B cell (primary cell): ENCODE measurements at regions not wholly inside any gene's neighbourhood (a gene's known extent, or its start where the extent isn't known, plus 50 kb on each side); places are given as distances from the start of the nearest gene placed in this dataset.

ENCODE experiments used
- ATAC-seq: fragments of 200-7000 bp; cut with Tn5 transposase; one replicate; pipeline ENCODE4 v1.10.0; 2021; ENCODE audit warnings: low read depth, mild to moderate bottlenecking, moderate number of reproducible peaks, moderate library complexity
- CTCF ChIA-PET: fragments of 350-600 bp; sonication (Branson Sonifier 250); formaldehyde crosslinking; loops from one replicate; lab custom pipeline; 2021; ENCODE audit warnings: antibody characterized with exemption, inconsistent platforms; lab: Charles Lee
- POLR2A ChIA-PET: fragments of 350-600 bp; sonication (Branson Sonifier 250); formaldehyde crosslinking; loops from one replicate; lab custom pipeline; 2021; ENCODE audit warnings: antibody characterized with exemption; lab: Charles Lee
- DNase-seq: peaks from one replicate; pipeline ENCODE4 v3.0.0; 2013
- H2AFZ ChIP-seq: 2 replicates; pipeline ENCODE4 v1.6.1; 2012; ENCODE audit warnings: mild to moderate bottlenecking, low read depth, low read length; ENCODE audit not compliant: insufficient read depth, poor library complexity, severe bottlenecking
- H3K27ac ChIP-seq, 2 donors: 1 replicate in 1 of 2; 2 replicates in 1 of 2; pipeline ENCODE4 v1.5.1; 2012 to 2013; ENCODE audit warnings: low read length in 2 of 2, mild to moderate bottlenecking in 2 of 2, moderate library complexity in 1 of 2
- H3K27me3 ChIP-seq, 4 experiments: fragments of 200-600 bp in 1 of 4; sonication (generic) in 1 of 4; replicated peaks in 1 of 4; 1 replicate in 2 of 4; 2 replicates in 2 of 4; pipeline versions ENCODE4 v1.6.1 to v1.7.0; 2013 to 2016; ENCODE audit warnings: low read length in 3 of 4, mild to moderate bottlenecking in 2 of 4, mixed read lengths in 1 of 4, moderate library complexity in 1 of 4; ENCODE audit not compliant: insufficient read depth in 4 of 4, control insufficient read depth in 3 of 4; ENCODE audit errors: control extremely low read depth in 1 of 4
- H3K36me3 ChIP-seq, 2 experiments: replicated peaks in 1 of 2; 1 replicate in 1 of 2; 2 replicates in 1 of 2; pipeline versions ENCODE4 v1.6.1 to v1.7.1; 2013; ENCODE audit warnings: low read length in 1 of 2; ENCODE audit not compliant: insufficient read depth in 2 of 2, control insufficient read depth in 1 of 2; ENCODE audit errors: control extremely low read depth in 1 of 2, extremely low read depth in 1 of 2
- H3K4me1 ChIP-seq, 2 donors: fragments of 200-600 bp in 1 of 2; sonication (generic) in 1 of 2; 1 replicate in 1 of 2; 2 replicates in 1 of 2; pipeline versions ENCODE4 v1.5.1 to v1.6.1; 2013 to 2017; ENCODE audit warnings: low read length in 2 of 2; ENCODE audit not compliant: control insufficient read depth in 2 of 2, insufficient read depth in 2 of 2
- H3K4me2 ChIP-seq: replicated peaks from 2 replicates; pipeline ENCODE3; 2012; ENCODE audit warnings: mild to moderate bottlenecking, low read depth, low read length; ENCODE audit not compliant: poor library complexity, severe bottlenecking
- H3K4me3 ChIP-seq, 5 experiments: fragments of 200-600 bp in 1 of 5; sonication (generic) in 1 of 5; 1 replicate in 3 of 5; 2 replicates in 2 of 5; pipeline versions ENCODE4 v1.5.1 to v1.7.0; 2011 to 2016; ENCODE audit warnings: low read length in 4 of 5, mild to moderate bottlenecking in 4 of 5, low read depth in 2 of 5, control low read depth in 1 of 5, moderate library complexity in 1 of 5; ENCODE audit not compliant: insufficient read depth in 1 of 5; ENCODE audit errors: control extremely low read depth in 1 of 5, extremely low read depth in 1 of 5
- H3K79me2 ChIP-seq: fragments of 200-600 bp; sonication (generic); one replicate; pipeline ENCODE4 v1.6.0; 2016; ENCODE audit warnings: low read length; ENCODE audit not compliant: control insufficient read depth, insufficient read depth
- H3K9ac ChIP-seq: fragments of 200-600 bp; sonication (generic); 2 replicates; pipeline ENCODE4 v1.6.1; 2017; ENCODE audit warnings: mild to moderate bottlenecking, low read length, moderate library complexity
- H3K9me3 ChIP-seq, 3 donors: one replicate each; pipeline versions ENCODE4 v1.6.1 to v1.7.1; 2013; ENCODE audit warnings: low read length in 2 of 3; ENCODE audit not compliant: control insufficient read depth in 2 of 3, insufficient read depth in 1 of 3; ENCODE audit errors: control extremely low read depth in 1 of 3
- H4K20me1 ChIP-seq: 2 replicates; pipeline ENCODE4 v1.6.0; 2012; ENCODE audit warnings: mild to moderate bottlenecking, low read length; ENCODE audit not compliant: insufficient read depth, control insufficient read depth, poor library complexity, severe bottlenecking
- H3K27ac Mint-ChIP-seq: one replicate; pipeline ENCODE4 v1.8.0; 2021; ENCODE audit warnings: mixed read lengths
- H3K27me3 Mint-ChIP-seq: one replicate; pipeline ENCODE4 v1.8.0; 2021; ENCODE audit warnings: mixed read lengths
- H3K4me1 Mint-ChIP-seq: one replicate; pipeline ENCODE4 v1.8.0; 2021; ENCODE audit warnings: mixed read lengths
- H3K4me3 Mint-ChIP-seq: one replicate; pipeline ENCODE4 v1.8.0; 2021; ENCODE audit warnings: mixed read lengths
- H3K9me3 Mint-ChIP-seq: one replicate; pipeline ENCODE4 v1.8.0; 2022; ENCODE audit warnings: mixed read lengths; ENCODE audit not compliant: insufficient read depth
- CTCF ChIP-seq: fragments of 200-600 bp; IDR thresholded peaks from one replicate; pipeline ENCODE4 v1.8.0; 2022; ENCODE audit warnings: antibody characterized with exemption, mild to moderate bottlenecking
- EZH2 ChIP-seq: IDR thresholded peaks from 2 replicates; pipeline ENCODE4 v1.6.1; 2012; ENCODE audit warnings: borderline replicate concordance, low read depth, mild to moderate bottlenecking, moderate library complexity, low read length; ENCODE audit not compliant: insufficient read depth, poor library complexity, severe bottlenecking
- WGBS: methylation state at CpG from one replicate; pipeline ENCODE4 v1.1.5; 2013; ENCODE audit warnings: missing lambda C conversion rate; ENCODE audit not compliant: insufficient coverage; 5-methylcytosine and 5-hydroxymethylcytosine counted together
- intact Hi-C: fragments of 100-400 bp; cut with micrococcal nuclease; formaldehyde crosslinking; loops from one replicate; pipeline ENCODE4 v1.10.0; 2022

GRCh38 chr1:222283147-222283768, 264.6 kb downstream of the HHIPL2 start:
- Mint-ChIP-seq H3K4me3 (no peak overlapping the region), H3K9me3 (no peaks in the 10 kb centered on the region), H3K27ac (no peak overlapping the region), H3K4me1 (peaks cover 4% of the 10 kb centered on the region), H3K27me3 (peaks cover 9% of the 10 kb centered on the region)
- DNase-seq (no peak), ATAC-seq (no peak)
- Histone ChIP-seq H3K36me3 (no peaks in the 10 kb centered on the region), H3K4me2 (no peak overlapping the region), H2AFZ (no peak overlapping the region), H3K27me3 (peaks cover 0 to 3% (median 0%) of the 10 kb centered on the region in 4 experiments), H3K9me3 (peaks cover 0 to 1% (median 0%) of the 10 kb centered on the region in 3 donors), H4K20me1 (no peaks in the 10 kb centered on the region), H3K9ac (no peak overlapping the region), H3K79me2 (no peaks in the 10 kb centered on the region), H3K4me3 (no peak overlapping the region), H3K4me1 (no peaks in the 10 kb centered on the region), H3K27ac (no peak overlapping the region)
- TF ChIP-seq EZH2 (no peak), CTCF (no peak)
- WGBS, result 60% methylated on average over 1 of the region's 4 CpGs
- intact Hi-C loops, result no loop called here
- POLR2A ChIA-PET, result no interaction called here
- CTCF ChIA-PET, result no interaction called here

GRCh38 chr1:222279591-222279990, 268.3 kb downstream of the HHIPL2 start:
- intact Hi-C loops, result no loop called here
- Histone ChIP-seq H3K4me2 (no peak overlapping the region), H3K27me3 (peaks cover 0 to 3% (median 2%) of the 10 kb centered on the region in 4 experiments), H3K27ac (no peak overlapping the region), H4K20me1 (no peaks in the 10 kb centered on the region), H3K36me3 (no peaks in the 10 kb centered on the region), H3K9ac (no peak overlapping the region), H3K79me2 (no peaks in the 10 kb centered on the region), H2AFZ (no peak overlapping the region), H3K4me3 (no peak overlapping the region), H3K4me1 (no peaks in the 10 kb centered on the region), H3K9me3 (peaks cover 0 to 1% (median 0%) of the 10 kb centered on the region in 3 donors)
- DNase-seq, result no peak
- no peak for ATAC-seq
- no peak overlapping the region for H3K4me3 Mint-ChIP-seq
- H3K27me3 Mint-ChIP-seq, result peaks cover 5% of the 10 kb centered on the region
- ChIA-PET CTCF (no interaction called here), POLR2A (no interaction called here)
- H3K4me1 Mint-ChIP-seq, result no peaks in the 10 kb centered on the region
- no peaks in the 10 kb centered on the region for H3K9me3 Mint-ChIP-seq
- no peak for TF ChIP-seq EZH2
- no peak overlapping the region for H3K27ac Mint-ChIP-seq
- WGBS, result 95% methylated on average over 2 of the region's 3 CpGs
